HCT116 (cell line): ENCODE measurements at regions not wholly inside any gene's neighbourhood (a gene's known extent, or its start where the extent isn't known, plus 50 kb on each side); places are given as distances from the start of the nearest gene placed in this dataset.

Experiments
- ATAC-seq: fragments of 200-7000 bp; cut with Tn5 transposase; 2 replicates; pipeline ENCODE4 v1.9.1; 2020; ENCODE audit warnings: mild to moderate bottlenecking, moderate library complexity
- BruUV-seq: library from RNA; stranded (reverse); fragments of 400-500 nt; replicated peaks from 2 replicates; lab custom pipeline; 2021; lab: Mats Ljungman, UMichigan
- CTCF ChIA-PET: fragments of 300-600 bp; sonication (Branson Sonifier 250); formaldehyde crosslinking; loops from one replicate; lab custom pipeline; 2021; ENCODE audit warnings: antibody characterized with exemption; lab: Charles Lee
- POLR2A ChIA-PET: fragments of 300-600, 350-600 bp; sonication (Branson Sonifier 250); formaldehyde crosslinking; loops from one replicate; lab custom pipeline; 2021; ENCODE audit warnings: antibody characterized with exemption; lab: Charles Lee
- RAD21 ChIA-PET, 2 experiments: fragments of 300-600 bp; sonication (Branson Sonifier 250); formaldehyde crosslinking; loops; one replicate each; lab custom pipeline; 2023; ENCODE audit warnings: low total read pairs in 2 of 2; ENCODE audit not compliant: uncharacterized antibody in 2 of 2, unreplicated experiment in 2 of 2, low non-redundant PET in 1 of 2; lab: Charles Lee
- DNase-seq: peaks from one replicate; pipeline ENCODE4 v3.0.0-alpha.2; 2010; ENCODE audit warnings: low read depth, low spot score
- H2AFZ ChIP-seq: fragments of 200-600 bp; shearing (Covaris generic), sonication (generic); 2 replicates; pipeline ENCODE4 v1.6.1; 2017; ENCODE audit warnings: low read depth, mixed run types, mixed read lengths, antibody characterized with exemption, low read length; ENCODE audit not compliant: poor library complexity, severe bottlenecking
- H3K27ac ChIP-seq: 2 replicates; pipeline ENCODE4 v1.5.1; 2012; ENCODE audit warnings: low read depth, low read length
- H3K27me3 ChIP-seq: fragments of 200-600 bp; sonication (generic); 2 replicates; pipeline ENCODE4 v1.6.1; 2016; ENCODE audit warnings: mixed run types, low read length, mixed read lengths; ENCODE audit not compliant: insufficient read depth
- H3K36me3 ChIP-seq, 2 experiments: fragments of 200-500 bp in 1 of 2; fragments of 200-600 bp in 1 of 2; sonication (Bioruptor generic) in 1 of 2; sonication (generic) in 1 of 2; 2 replicates each; pipeline versions ENCODE4 v1.5.1 to v1.6.1; 2014 to 2016; ENCODE audit warnings: low read length in 2 of 2, inconsistent platforms in 1 of 2, mixed read lengths in 1 of 2, mixed run types in 1 of 2; ENCODE audit not compliant: insufficient read depth in 2 of 2, control insufficient read depth in 1 of 2
- H3K4me1 ChIP-seq, 2 experiments: fragments of 200-600 bp in 1 of 2; sonication (generic) in 1 of 2; 2 replicates each; pipeline versions ENCODE4 v1.5.1 to v1.6.1; 2012 to 2017; ENCODE audit warnings: low read length in 2 of 2, inconsistent platforms in 1 of 2, mild to moderate bottlenecking in 1 of 2, mixed read lengths in 1 of 2, mixed run types in 1 of 2, moderate library complexity in 1 of 2; ENCODE audit not compliant: insufficient read depth in 2 of 2, control insufficient read depth in 1 of 2
- H3K4me2 ChIP-seq: fragments of 200-600 bp; sonication (generic); 2 replicates; pipeline ENCODE4 v1.6.1; 2017; ENCODE audit warnings: mixed run types, low read length, mixed read lengths
- H3K4me3 ChIP-seq, 2 experiments: fragments of 200-600 bp in 1 of 2; sonication (generic) in 1 of 2; replicated peaks in 1 of 2; 2 replicates each; pipeline ENCODE4 v1.5.1; 2011 to 2016; ENCODE audit warnings: low read length in 2 of 2, control low read depth in 1 of 2, low read depth in 1 of 2, mild to moderate bottlenecking in 1 of 2, mixed read lengths in 1 of 2, mixed run types in 1 of 2
- H3K79me2 ChIP-seq: fragments of 200-600 bp; sonication (generic); 2 replicates; pipeline ENCODE4 v1.6.1; 2017; ENCODE audit warnings: mild to moderate bottlenecking, mixed run types, low read length, moderate library complexity, mixed read lengths; ENCODE audit not compliant: insufficient read depth
- H3K9ac ChIP-seq: fragments of 200-600 bp; sonication (generic); 2 replicates; pipeline ENCODE4 v1.6.1; 2016; ENCODE audit warnings: low read length, mixed read lengths
- H3K9me2 ChIP-seq: fragments of 200-600 bp; sonication (generic), shearing (Covaris generic); 2 replicates; pipeline ENCODE4 v1.6.1; 2017; ENCODE audit warnings: mixed run types, mild to moderate bottlenecking, moderate library complexity; ENCODE audit not compliant: insufficient read depth
- H3K9me3 ChIP-seq, 2 experiments: fragments of 200-500 bp in 1 of 2; fragments of 200-600 bp in 1 of 2; sonication (Bioruptor generic) in 1 of 2; sonication (generic) in 1 of 2; 2 replicates each; pipeline ENCODE4 v1.6.1; 2014 to 2017; ENCODE audit warnings: low read length in 2 of 2, mixed read lengths in 2 of 2, inconsistent platforms in 1 of 2, low read depth in 1 of 2, mild to moderate bottlenecking in 1 of 2, mixed run types in 1 of 2, moderate library complexity in 1 of 2; ENCODE audit not compliant: control insufficient read depth in 1 of 2, insufficient read depth in 1 of 2
- H4K20me1 ChIP-seq: fragments of 200-600 bp; sonication (generic), shearing (Covaris generic); 2 replicates; pipeline ENCODE4 v1.6.1; 2017; ENCODE audit warnings: mixed run types, mild to moderate bottlenecking, moderate library complexity; ENCODE audit not compliant: insufficient read depth
- CBX3 ChIP-seq: IDR thresholded peaks from 2 replicates; pipeline ENCODE4 v1.6.1; 2012; ENCODE audit warnings: low read depth
- CTCF ChIP-seq, 3 experiments: fragments of 200-600 bp in 1 of 3; sonication (generic) in 1 of 3; IDR thresholded peaks in 2 of 3; conservative IDR thresholded peaks in 1 of 3; 2 replicates each; pipeline ENCODE4 v1.5.1; 2012 to 2017; ENCODE audit warnings: low read depth in 2 of 3, low read length in 2 of 3, antibody characterized with exemption in 1 of 3, borderline replicate concordance in 1 of 3, control low read depth in 1 of 3, mild to moderate bottlenecking in 1 of 3, mixed read lengths in 1 of 3, mixed run types in 1 of 3, moderate library complexity in 1 of 3; ENCODE audit not compliant: insufficient read depth in 1 of 3
- EGR1 ChIP-seq: IDR thresholded peaks from 2 replicates; pipeline ENCODE4 v1.6.1; 2012; ENCODE audit warnings: low read depth
- ELF1 ChIP-seq: IDR thresholded peaks from 2 replicates; pipeline ENCODE4 v1.6.1; 2012; ENCODE audit warnings: low read depth, borderline replicate concordance
- EZH2 ChIP-seq: fragments of 200-600 bp; sonication (generic); IDR thresholded peaks from 2 replicates; pipeline ENCODE4 v1.6.1; 2017; ENCODE audit warnings: antibody characterized with exemption, mixed run types
- FOSL1 ChIP-seq: IDR thresholded peaks from 2 replicates; pipeline ENCODE4 v1.6.1; 2012; ENCODE audit warnings: low read depth
- MAX ChIP-seq: IDR thresholded peaks from 2 replicates; pipeline ENCODE4 v1.6.1; 2012
- POLR2A ChIP-seq: IDR thresholded peaks from 2 replicates; pipeline ENCODE4 v1.7.0; 2011; ENCODE audit warnings: borderline replicate concordance; ENCODE audit not compliant: insufficient read depth, insufficient read length; ENCODE audit errors: extremely low read depth
- POLR2AphosphoS5 ChIP-seq: IDR thresholded peaks from 2 replicates; pipeline ENCODE4 v1.6.1; 2011; ENCODE audit warnings: mild to moderate bottlenecking, low read depth, low read length, moderate library complexity
- RAD21 ChIP-seq: IDR thresholded peaks from 2 replicates; pipeline ENCODE4 v1.6.1; 2012; ENCODE audit warnings: low read depth, mild to moderate bottlenecking
- REST ChIP-seq: IDR thresholded peaks from 2 replicates; pipeline ENCODE4 v1.6.1; 2012; ENCODE audit warnings: low read depth
- SIN3A ChIP-seq: IDR thresholded peaks from 2 replicates; pipeline ENCODE4 v1.6.1; 2012; ENCODE audit warnings: low read depth
- SP1 ChIP-seq: IDR thresholded peaks from 2 replicates; pipeline ENCODE4 v1.6.1; 2012; ENCODE audit warnings: low read depth
- TCF7L2 ChIP-seq: IDR thresholded peaks from 2 replicates; pipeline ENCODE4 v1.7.0; 2011; ENCODE audit warnings: borderline replicate concordance, inconsistent platforms; ENCODE audit not compliant: insufficient read depth, insufficient read length; ENCODE audit errors: extremely low read depth
- YY1 ChIP-seq: IDR thresholded peaks from 2 replicates; pipeline ENCODE4 v1.6.1; 2011; ENCODE audit warnings: low read length, low read depth, moderate library complexity, mild to moderate bottlenecking; ENCODE audit not compliant: insufficient replicate concordance; ENCODE audit errors: extremely low read depth
- ZBTB33 ChIP-seq: IDR thresholded peaks from 2 replicates; pipeline ENCODE4 v1.6.1; 2011; ENCODE audit warnings: mild to moderate bottlenecking, low read length, moderate library complexity; ENCODE audit not compliant: insufficient replicate concordance; ENCODE audit errors: extremely low read depth
- intact Hi-C: fragments of 100-400 bp; cut with micrococcal nuclease; formaldehyde crosslinking; loops from 2 replicates; pipeline ENCODE4 v1.10.0; 2022

- Histone ChIP-seq H3K4me1 (no peaks in the 10 kb centered on the region), H3K4me3 (no peak overlapping the region), H4K20me1 (no peaks in the 10 kb centered on the region), H3K27ac (no peak overlapping the region), H3K27me3 (no peaks in the 10 kb centered on the region), H3K9ac (no peak overlapping the region), H3K4me2 (no peak overlapping the region), H3K9me2 (no peaks in the 10 kb centered on the region), H3K9me3 (peaks cover 15 to 19% of the 10 kb centered on the region in 2 experiments; a peak in 2 of 4 replicates)
- no peak for ATAC-seq
- CTCF ChIA-PET = no interaction called here
- BruUV-seq = no TSS peak
- no peak for TF ChIP-seq CTCF (IDR thresholded peaks at IDR 0.05 in 2 of 3, conservative IDR thresholded peaks at IDR 0.05 in 1 of 3; ENCODE audit: borderline replicate concordance in 1 of 3, insufficient read depth in 1 of 3, low read depth in 2 of 3, low read length in 2 of 3)
- TF ChIP-seq TCF7L2 = no peak
- TF ChIP-seq POLR2A = no peak
- TF ChIP-seq CBX3 = no peak
- no peak for TF ChIP-seq POLR2AphosphoS5
- TF ChIP-seq REST = no peak
- no peak for TF ChIP-seq MAX
- no peak for TF ChIP-seq SP1
- no peak for TF ChIP-seq SIN3A
- TF ChIP-seq ELF1 = no peak
- no peak for TF ChIP-seq EZH2
- no peak for TF ChIP-seq FOSL1
- TF ChIP-seq EGR1 = no peak
- TF ChIP-seq ZBTB33 = no peak
- no peak for TF ChIP-seq YY1
- TF ChIP-seq RAD21 = no peak
- TF ChIP-seq, all 23 proteins: peak for 0
- Histone ChIP-seq H3K79me2 (no peaks in the 10 kb centered on the region), H3K36me3 (no peaks in the 10 kb centered on the region), H2AFZ (no peak overlapping the region)
- DNase-seq = no peak
- ChIA-PET RAD21 (no interaction called here), POLR2A (no interaction called here)
- intact Hi-C loops = no loop called here
These were observed 1308.0 kb downstream of the CDH11 start for GRCh38 chr16:63813862-63814261.
